H4 (cell line): ENCODE measurements at regions not wholly inside any gene's neighbourhood (a gene's known extent, or its start where the extent isn't known, plus 50 kb on each side); places are given as distances from the start of the nearest gene placed in this dataset.
"Not testable (repeated sequence)": the region's sequence is repeated elsewhere in the genome, so short reads cannot be mapped to it uniquely, and the experiment has no call there.

Source experiments
- DNase-seq: peaks from one replicate; pipeline ENCODE4 v3.0.0-alpha.2; 2015; ENCODE audit warnings: low spot score

GRCh38 chr12:19908830-19909229, 459.5 kb upstream of the PDE3A start:
- DNase-seq, result no peak

GRCh38 chr12:19909418-19909817, 458.9 kb upstream of the PDE3A start:
- no peak for DNase-seq

GRCh38 chr12:19910681-19911080, 457.7 kb upstream of the PDE3A start:
- DNase-seq, result no peak

- no peak for DNase-seq
Measured at GRCh38 chr12:19912991-19913390, 455.3 kb upstream of the PDE3A start.

- DNase-seq, result peak; percentile 58
Measured at GRCh38 chr12:19915392-19916195, 452.7 kb upstream of the PDE3A start.

GRCh38 chr12:19916196-19916753, 452.1 kb upstream of the PDE3A start:
- DNase-seq, result no peak

- no peak for DNase-seq
Measured at GRCh38 chr12:19916974-19917373, 451.4 kb upstream of the PDE3A start.

GRCh38 chr12:19921716-19922115, 446.6 kb upstream of the PDE3A start:
- DNase-seq, result not testable (repeated sequence)

GRCh38 chr12:19922717-19923116, 445.6 kb upstream of the PDE3A start:
- no peak for DNase-seq

GRCh38 chr12:19924360-19924759, 444.0 kb upstream of the PDE3A start:
- DNase-seq, result no peak

GRCh38 chr12:19925841-19926240, 442.5 kb upstream of the PDE3A start:
- no peak for DNase-seq

GRCh38 chr12:19926266-19926665, 442.1 kb upstream of the PDE3A start:
- no peak for DNase-seq

GRCh38 chr12:19927661-19928060, 440.7 kb upstream of the PDE3A start:
- no peak for DNase-seq

- no peak for DNase-seq
Measured at GRCh38 chr12:19932413-19932812, 435.9 kb upstream of the PDE3A start.

- no peak for DNase-seq
Measured at GRCh38 chr12:19933924-19934323, 434.4 kb upstream of the PDE3A start.

GRCh38 chr12:19937161-19937560, 431.2 kb upstream of the PDE3A start:
- DNase-seq, result no peak

GRCh38 chr12:19938031-19938430, 430.3 kb upstream of the PDE3A start:
- no peak for DNase-seq

- DNase-seq, result no peak
Measured at GRCh38 chr12:19938491-19938890, 429.8 kb upstream of the PDE3A start.

- DNase-seq, result no peak
Measured at GRCh38 chr12:19940267-19940666, 428.1 kb upstream of the PDE3A start.

GRCh38 chr12:19941096-19941495, 427.2 kb upstream of the PDE3A start:
- no peak for DNase-seq

GRCh38 chr12:19945559-19946435, 422.5 kb upstream of the PDE3A start:
- no peak for DNase-seq

- peak; percentile 77 for DNase-seq
Measured at GRCh38 chr12:19946550-19946949, 421.8 kb upstream of the PDE3A start.

- no peak for DNase-seq
Measured at GRCh38 chr12:19947344-19947743, 421.0 kb upstream of the PDE3A start.
